GM19438 (cell line): ENCODE measurements at regions not wholly inside any gene's neighbourhood (a gene's known extent, or its start where the extent isn't known, plus 50 kb on each side); places are given as distances from the start of the nearest gene placed in this dataset.

Experiments
- ATAC-seq: cut with Tn5 transposase; IDR thresholded peaks from one replicate; pipeline ENCODE4 v1.9.1; 2021; ENCODE audit warnings: low read depth; ENCODE audit not compliant: unreplicated experiment

- no peak for ATAC-seq
Observed at GRCh38 chr7:136339464-136339863, 362.3 kb upstream of the MTPN start.

- no peak for ATAC-seq
Observed at GRCh38 chr7:136336932-136337331, 359.8 kb upstream of the MTPN start.

GRCh38 chr7:136333636-136334035 lies 356.5 kb upstream of the MTPN start:
- no peak for ATAC-seq

- ATAC-seq = no peak
Observed at GRCh38 chr7:136326045-136326609, 349.0 kb upstream of the MTPN start.

DNA sequence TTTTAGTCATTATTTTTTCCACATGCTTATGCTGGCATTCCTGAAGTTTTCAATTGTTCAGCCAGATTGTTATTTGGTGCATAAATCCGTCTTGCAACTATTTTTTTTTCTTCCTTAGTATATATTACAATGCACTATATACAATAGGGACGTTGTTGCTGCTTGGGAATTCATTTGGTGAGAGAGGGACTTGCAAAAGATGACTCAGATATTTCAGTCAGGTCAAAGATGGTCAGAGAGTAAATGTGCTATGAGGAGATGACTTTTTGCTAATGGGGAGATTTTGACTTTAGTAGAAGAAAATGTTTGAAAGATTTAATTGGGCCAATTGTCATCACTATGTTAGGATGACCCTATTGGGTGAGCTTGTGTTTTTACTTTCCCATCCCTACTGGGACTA lies 348.4 kb upstream of the MTPN start:
- ATAC-seq = no peak

DNA sequence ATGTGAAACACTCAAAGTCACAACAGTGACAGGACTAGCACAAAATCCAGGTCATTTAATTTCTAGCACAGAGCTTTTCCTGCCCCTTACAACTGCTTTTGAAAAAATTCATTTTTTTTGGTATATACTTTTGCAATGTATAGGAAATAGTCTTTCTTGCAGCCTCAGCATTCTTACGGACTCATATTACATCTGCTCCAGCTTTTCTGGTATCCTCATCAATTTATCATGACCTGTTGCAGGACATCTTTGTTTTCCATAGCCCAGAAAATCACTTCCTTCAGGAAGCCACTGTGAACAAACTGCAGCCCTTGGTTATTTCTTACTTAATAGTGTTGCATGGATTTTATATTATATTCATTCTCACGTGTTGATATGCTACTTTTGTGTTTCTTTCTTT lies 347.9 kb upstream of the MTPN start:
- no peak for ATAC-seq

GRCh38 chr7:136324073-136324704 lies 347.0 kb upstream of the MTPN start:
- no peak for ATAC-seq

DNA sequence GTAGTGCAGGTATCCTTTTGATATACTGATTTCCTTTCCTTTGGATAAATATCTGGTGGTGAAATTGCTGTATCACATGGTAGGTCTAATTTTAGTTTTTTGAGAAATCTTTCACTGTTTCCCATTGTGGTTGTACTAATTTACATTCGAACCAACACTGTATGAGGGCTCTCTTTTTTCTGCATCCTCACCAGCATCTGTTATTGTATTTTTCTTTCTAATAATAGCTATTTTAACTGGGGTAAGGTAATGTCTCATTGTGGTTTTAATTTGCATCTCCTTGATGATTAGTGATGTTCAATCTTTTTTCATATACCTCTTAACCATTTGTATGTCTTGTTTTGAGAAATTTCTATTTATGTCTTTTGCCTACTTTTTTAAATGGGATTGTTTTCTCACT lies 335.4 kb upstream of the MTPN start:
- ATAC-seq = no peak

- ATAC-seq = no peak
Observed at GRCh38 chr7:136309407-136309806, 332.2 kb upstream of the MTPN start.

DNA sequence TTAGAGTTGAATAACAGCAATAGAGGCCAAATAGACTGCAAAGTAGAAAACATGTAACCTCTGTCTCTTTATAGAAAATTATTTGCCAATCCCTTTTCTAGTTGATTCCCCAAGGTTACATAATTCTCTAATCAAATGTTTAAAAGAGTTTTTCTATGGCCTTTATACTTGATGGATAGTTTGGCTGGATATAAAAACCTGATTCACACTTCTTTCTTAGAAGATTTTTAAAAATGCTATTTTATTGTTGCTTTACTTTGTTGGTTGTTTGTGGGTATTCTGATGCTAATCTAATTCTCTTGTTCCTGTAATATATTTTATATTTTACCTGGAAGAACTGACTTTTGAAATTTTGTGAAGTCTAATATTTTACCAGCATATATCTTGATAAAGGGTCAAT lies 331.1 kb upstream of the MTPN start:
- ATAC-seq = no peak

DNA sequence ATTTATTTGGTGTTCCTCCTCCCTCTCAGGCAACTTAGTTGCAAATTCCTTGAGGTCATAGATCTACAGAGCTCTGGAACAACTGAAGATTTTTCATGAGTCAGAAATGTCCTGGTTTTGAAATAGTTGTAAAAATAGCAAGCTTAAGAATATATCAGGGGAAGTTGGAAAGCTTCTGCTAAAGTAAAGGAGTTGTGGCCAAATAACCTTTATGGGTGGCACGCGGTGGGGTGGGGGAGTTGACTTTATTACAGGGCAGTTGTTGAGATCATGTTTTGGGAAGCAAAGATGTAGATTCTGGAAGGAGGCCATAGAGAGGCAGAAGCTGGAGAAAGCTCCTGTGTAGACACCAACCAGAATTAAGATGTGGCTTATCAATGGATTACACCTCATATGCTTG lies 326.0 kb upstream of the MTPN start:
- ATAC-seq = no peak

DNA sequence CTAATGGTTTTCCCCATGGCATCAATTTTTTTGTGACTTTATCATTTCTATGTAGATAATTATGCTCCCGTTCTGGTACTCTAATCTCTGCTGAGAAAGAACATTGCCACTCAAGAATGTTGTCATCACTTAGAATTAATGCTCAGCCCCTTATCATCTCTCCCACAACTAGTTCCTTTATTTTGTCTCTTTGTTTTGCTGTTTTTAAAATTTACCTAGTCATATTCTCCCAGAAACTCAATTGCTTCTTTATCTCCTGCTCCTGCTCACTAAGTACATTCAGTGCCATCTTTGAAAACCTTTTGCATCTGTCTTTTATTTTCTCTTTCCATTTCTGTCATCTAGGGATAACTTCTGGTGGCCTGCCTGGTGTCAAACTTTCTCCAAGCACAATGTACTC lies 324.9 kb upstream of the MTPN start:
- no peak for ATAC-seq

DNA sequence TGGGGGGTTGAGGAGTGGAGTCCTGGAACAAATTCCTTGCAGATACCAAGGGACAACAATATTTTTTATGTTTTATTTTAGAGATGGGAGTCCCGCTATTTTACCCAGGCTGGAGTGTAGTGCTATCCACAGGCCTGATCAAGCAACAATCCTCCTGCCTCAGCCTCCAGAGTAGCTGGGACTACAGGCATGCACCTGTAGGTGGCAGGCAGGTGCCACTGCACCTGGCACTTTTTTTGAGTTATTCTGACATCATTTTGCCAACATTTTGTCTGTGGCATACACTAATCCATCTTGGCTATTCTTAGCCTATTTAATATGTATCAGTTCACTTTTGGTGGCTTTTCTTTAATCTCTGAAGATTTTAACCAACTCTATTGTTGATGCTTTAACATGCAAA lies 317.8 kb upstream of the MTPN start:
- ATAC-seq = no peak

- no peak for ATAC-seq
Observed at GRCh38 chr7:136293841-136294391, 316.8 kb upstream of the MTPN start.

- peak; percentile 91 for ATAC-seq
Observed at GRCh38 chr7:136293272-136293671, 316.1 kb upstream of the MTPN start.

GRCh38 chr7:136292365-136292764 lies 315.2 kb upstream of the MTPN start:
- no peak for ATAC-seq

GRCh38 chr7:136290351-136290750 lies 313.2 kb upstream of the MTPN start:
- no peak for ATAC-seq

GRCh38 chr7:136278057-136278456 lies 300.9 kb upstream of the MTPN start:
- no peak for ATAC-seq

- ATAC-seq = no peak
Observed at GRCh38 chr7:136275794-136276193, 298.6 kb upstream of the MTPN start.

- ATAC-seq = no peak
Observed at GRCh38 chr7:136274636-136275345, 297.6 kb upstream of the MTPN start.

GRCh38 chr7:136272934-136273333 lies 295.8 kb upstream of the MTPN start:
- ATAC-seq = no peak

DNA sequence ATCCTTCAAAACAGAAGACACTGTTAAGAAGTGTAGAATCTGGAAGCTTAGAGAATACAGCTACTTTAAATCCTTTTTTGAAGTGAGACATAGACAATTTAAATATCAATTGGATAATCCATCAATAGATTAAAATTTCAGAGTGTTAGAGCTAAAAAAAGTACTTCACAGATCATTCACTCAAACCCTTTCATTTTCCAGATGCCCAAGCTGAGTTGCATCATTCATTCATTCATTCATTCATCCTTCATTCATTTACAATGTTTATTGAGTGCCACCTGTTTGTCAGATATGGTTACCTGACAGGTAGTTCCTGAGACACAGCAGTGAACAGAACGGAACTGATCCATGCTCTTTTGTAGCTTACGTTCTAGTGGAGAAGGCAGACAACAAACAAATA lies 290.7 kb upstream of the MTPN start:
- ATAC-seq = no peak
